HG03354 (cell line): ENCODE measurements at regions not wholly inside any gene's neighbourhood (a gene's known extent, or its start where the extent isn't known, plus 50 kb on each side); places are given as distances from the start of the nearest gene placed in this dataset.
"Not testable (repeated sequence)": the region's sequence is repeated elsewhere in the genome, so short reads cannot be mapped to it uniquely, and the experiment has no call there.

Experiments used
- ATAC-seq: cut with Tn5 transposase; IDR thresholded peaks from one replicate; pipeline ENCODE4 v1.9.1; 2021; ENCODE audit warnings: mild to moderate bottlenecking; ENCODE audit not compliant: unreplicated experiment, poor library complexity, severe bottlenecking

- ATAC-seq, result no peak
These were observed 364.8 kb downstream of the RPS6KC1 start for GRCh38 chr1:213415691-213416380.

GRCh38 chr1:213416461-213417224 is 365.6 kb downstream of the RPS6KC1 start:
- no peak for ATAC-seq

- no peak for ATAC-seq
These were observed 366.3 kb downstream of the RPS6KC1 start for GRCh38 chr1:213417225-213417820.

GRCh38 chr1:213417846-213418245 is 366.8 kb downstream of the RPS6KC1 start:
- ATAC-seq, result no peak

- ATAC-seq, result no peak
These were observed 367.4 kb downstream of the RPS6KC1 start for GRCh38 chr1:213418268-213419071.

GRCh38 chr1:213419401-213420030 is 368.5 kb downstream of the RPS6KC1 start:
- no peak for ATAC-seq

- not testable (repeated sequence) for ATAC-seq
These were observed 370.1 kb downstream of the RPS6KC1 start for GRCh38 chr1:213421178-213421577.

GRCh38 chr1:213423041-213423440 is 372.0 kb downstream of the RPS6KC1 start:
- no peak for ATAC-seq

- no peak for ATAC-seq
These were observed 372.6 kb downstream of the RPS6KC1 start for GRCh38 chr1:213423605-213424004.

GRCh38 chr1:213425376-213426030 is 374.5 kb downstream of the RPS6KC1 start:
- ATAC-seq, result no peak

- ATAC-seq, result no peak
These were observed 378.6 kb downstream of the RPS6KC1 start for GRCh38 chr1:213429642-213430041.

GRCh38 chr1:213435715-213436114 is 384.7 kb downstream of the RPS6KC1 start:
- no peak for ATAC-seq

GRCh38 chr1:213438339-213438738 is 387.3 kb downstream of the RPS6KC1 start:
- ATAC-seq, result no peak

GRCh38 chr1:213439703-213440102 is 388.7 kb downstream of the RPS6KC1 start:
- no peak for ATAC-seq

GRCh38 chr1:213440766-213441165 is 389.7 kb downstream of the RPS6KC1 start:
- ATAC-seq, result no peak

GRCh38 chr1:213443415-213443814 is 392.4 kb downstream of the RPS6KC1 start:
- ATAC-seq, result no peak

- ATAC-seq, result no peak
These were observed 393.2 kb downstream of the RPS6KC1 start for GRCh38 chr1:213444224-213444623.

- no peak for ATAC-seq
These were observed 395.5 kb downstream of the RPS6KC1 start for GRCh38 chr1:213446496-213446895.

- ATAC-seq, result no peak
These were observed 397.3 kb downstream of the RPS6KC1 start for GRCh38 chr1:213448360-213448759.
